ENCODE measurements at regions not wholly inside any gene's neighbourhood (a gene's known extent, or its start where the extent isn't known, plus 50 kb on each side); places are given as distances from the start of the nearest gene placed in this dataset.

DNA sequence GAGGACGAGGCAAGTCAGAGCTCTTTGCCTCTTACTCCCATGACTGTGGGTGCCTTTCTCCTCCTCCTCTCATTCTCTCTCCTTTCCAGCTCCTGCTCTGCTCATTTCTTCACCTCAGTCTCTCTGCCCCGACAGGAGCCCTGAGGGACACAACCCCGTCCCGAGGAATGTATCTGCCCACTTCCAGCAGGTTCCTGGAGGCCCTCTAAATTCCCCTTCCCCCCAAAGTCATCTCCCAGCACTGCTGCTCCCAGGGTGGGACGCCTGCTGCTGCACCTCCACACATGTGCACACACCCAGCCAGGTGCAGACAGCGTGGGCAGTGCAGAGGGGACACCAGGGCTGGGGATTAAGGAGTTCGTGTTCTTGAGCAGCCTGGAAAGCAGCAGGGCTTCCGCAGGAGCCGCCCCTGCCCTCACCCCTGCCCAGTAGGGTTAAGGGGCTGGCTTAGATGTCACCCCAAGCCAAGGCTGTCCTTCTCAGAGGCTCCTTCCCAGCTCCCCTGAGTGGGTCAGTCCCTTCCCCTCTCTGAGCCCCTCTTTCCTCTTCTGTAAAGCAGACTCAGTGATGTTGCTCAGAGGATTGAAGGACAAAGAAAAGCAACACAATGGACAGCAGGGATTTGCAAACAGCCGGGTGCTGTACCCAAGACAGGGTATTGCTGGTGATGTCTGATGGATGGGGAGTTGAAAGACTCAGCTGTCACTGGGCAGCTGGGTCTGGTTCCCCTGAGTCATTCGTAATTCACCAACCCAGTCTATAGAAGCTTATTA lies 346.0 kb downstream of the MATN1 start:
- TF ChIP-seq, protein P1, sequence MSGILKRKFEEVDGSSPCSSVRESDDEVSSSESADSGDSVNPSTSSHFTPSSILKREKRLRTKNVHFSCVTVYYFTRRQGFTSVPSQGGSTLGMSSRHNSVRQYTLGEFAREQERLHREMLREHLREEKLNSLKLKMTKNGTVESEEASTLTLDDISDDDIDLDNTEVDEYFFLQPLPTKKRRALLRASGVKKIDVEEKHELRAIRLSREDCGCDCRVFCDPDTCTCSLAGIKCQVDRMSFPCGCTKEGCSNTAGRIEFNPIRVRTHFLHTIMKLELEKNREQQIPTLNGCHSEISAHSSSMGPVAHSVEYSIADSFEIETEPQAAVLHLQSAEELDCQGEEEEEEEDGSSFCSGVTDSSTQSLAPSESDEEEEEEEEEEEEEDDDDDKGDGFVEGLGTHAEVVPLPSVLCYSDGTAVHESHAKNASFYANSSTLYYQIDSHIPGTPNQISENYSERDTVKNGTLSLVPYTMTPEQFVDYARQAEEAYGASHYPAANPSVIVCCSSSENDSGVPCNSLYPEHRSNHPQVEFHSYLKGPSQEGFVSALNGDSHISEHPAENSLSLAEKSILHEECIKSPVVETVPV (CRISPR knock-in tag; IDR thresholded peaks at IDR 0.05), result no peak
- TF ChIP-seq, protein P2, sequence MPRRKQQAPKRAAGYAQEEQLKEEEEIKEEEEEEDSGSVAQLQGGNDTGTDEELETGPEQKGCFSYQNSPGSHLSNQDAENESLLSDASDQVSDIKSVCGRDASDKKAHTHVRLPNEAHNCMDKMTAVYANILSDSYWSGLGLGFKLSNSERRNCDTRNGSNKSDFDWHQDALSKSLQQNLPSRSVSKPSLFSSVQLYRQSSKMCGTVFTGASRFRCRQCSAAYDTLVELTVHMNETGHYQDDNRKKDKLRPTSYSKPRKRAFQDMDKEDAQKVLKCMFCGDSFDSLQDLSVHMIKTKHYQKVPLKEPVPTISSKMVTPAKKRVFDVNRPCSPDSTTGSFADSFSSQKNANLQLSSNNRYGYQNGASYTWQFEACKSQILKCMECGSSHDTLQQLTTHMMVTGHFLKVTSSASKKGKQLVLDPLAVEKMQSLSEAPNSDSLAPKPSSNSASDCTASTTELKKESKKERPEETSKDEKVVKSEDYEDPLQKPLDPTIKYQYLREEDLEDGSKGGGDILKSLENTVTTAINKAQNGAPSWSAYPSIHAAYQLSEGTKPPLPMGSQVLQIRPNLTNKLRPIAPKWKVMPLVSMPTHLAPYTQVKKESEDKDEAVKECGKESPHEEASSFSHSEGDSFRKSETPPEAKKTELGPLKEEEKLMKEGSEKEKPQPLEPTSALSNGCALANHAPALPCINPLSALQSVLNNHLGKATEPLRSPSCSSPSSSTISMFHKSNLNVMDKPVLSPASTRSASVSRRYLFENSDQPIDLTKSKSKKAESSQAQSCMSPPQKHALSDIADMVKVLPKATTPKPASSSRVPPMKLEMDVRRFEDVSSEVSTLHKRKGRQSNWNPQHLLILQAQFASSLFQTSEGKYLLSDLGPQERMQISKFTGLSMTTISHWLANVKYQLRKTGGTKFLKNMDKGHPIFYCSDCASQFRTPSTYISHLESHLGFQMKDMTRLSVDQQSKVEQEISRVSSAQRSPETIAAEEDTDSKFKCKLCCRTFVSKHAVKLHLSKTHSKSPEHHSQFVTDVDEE (CRISPR knock-in tag; IDR thresholded peaks at IDR 0.05), result no peak
- TF ChIP-seq ARNTL (CRISPR knock-in tag; IDR thresholded peaks at IDR 0.05; ENCODE audit: borderline replicate concordance, low read depth) (no peak), BACH2 (CRISPR knock-in tag; IDR thresholded peaks at IDR 0.05; ENCODE audit: borderline replicate concordance) (no peak)
